COLO668 (cell line): ENCODE measurements at regions not wholly inside any gene's neighbourhood (a gene's known extent, or its start where the extent isn't known, plus 50 kb on each side); places are given as distances from the start of the nearest gene placed in this dataset.
"Not testable (repeated sequence)": the region's sequence is repeated elsewhere in the genome, so short reads cannot be mapped to it uniquely, and the experiment has no call there.

Experiments
- DNase-seq: peaks from one replicate; lab custom pipeline; 2025; ENCODE audit not compliant: unreplicated experiment; lab: John Stamatoyannopoulos, UW

- no peak for DNase-seq
Observed at GRCh38 chr9:81431641-81432040, 257.7 kb downstream of the TLE1 start.

GRCh38 chr9:81430727-81431126 lies 258.6 kb downstream of the TLE1 start:
- no peak for DNase-seq

- no peak for DNase-seq
Observed at GRCh38 chr9:81427870-81428269, 261.5 kb downstream of the TLE1 start.

- no peak for DNase-seq
Observed at GRCh38 chr9:81424431-81424830, 264.9 kb downstream of the TLE1 start.

- no peak for DNase-seq
Observed at GRCh38 chr9:81423589-81424326, 265.6 kb downstream of the TLE1 start.

- not testable (repeated sequence) for DNase-seq
Observed at GRCh38 chr9:81421090-81421489, 268.3 kb downstream of the TLE1 start.

GRCh38 chr9:81420024-81420423 lies 269.3 kb downstream of the TLE1 start:
- no peak for DNase-seq

- DNase-seq: no peak
Observed at GRCh38 chr9:81417941-81418340, 271.4 kb downstream of the TLE1 start.

- no peak for DNase-seq
Observed at GRCh38 chr9:81417299-81417675, 272.1 kb downstream of the TLE1 start.

- DNase-seq: no peak
Observed at GRCh38 chr9:81416476-81417298, 272.7 kb downstream of the TLE1 start.

GRCh38 chr9:81414836-81415235 lies 274.5 kb downstream of the TLE1 start:
- DNase-seq: no peak

- DNase-seq: no peak
Observed at GRCh38 chr9:81411961-81412360, 277.4 kb downstream of the TLE1 start.

GRCh38 chr9:81410201-81410600 lies 279.1 kb downstream of the TLE1 start:
- DNase-seq: no peak

GRCh38 chr9:81408951-81409350 lies 280.4 kb downstream of the TLE1 start:
- DNase-seq: no peak

- DNase-seq: no peak
Observed at GRCh38 chr9:81404931-81405598, 284.3 kb downstream of the TLE1 start.

- DNase-seq: peak; percentile 7
Observed at GRCh38 chr9:81397481-81398381, 291.6 kb downstream of the TLE1 start.

- DNase-seq: no peak
Observed at GRCh38 chr9:81396528-81396927, 292.8 kb downstream of the TLE1 start.

- DNase-seq: no peak
Observed at GRCh38 chr9:81395676-81396054, 293.7 kb downstream of the TLE1 start.

GRCh38 chr9:81394881-81395675 lies 294.3 kb downstream of the TLE1 start:
- DNase-seq: no peak
